SJCRH30 (cell line): ENCODE measurements at regions not wholly inside any gene's neighbourhood (a gene's known extent, or its start where the extent isn't known, plus 50 kb on each side); places are given as distances from the start of the nearest gene placed in this dataset.

Source experiments
- DNase-seq, 2 experiments: peaks; one replicate each; pipeline ENCODE4 v3.0.0-alpha.2; 2015 to 2020
- H3K27ac ChIP-seq: fragments of 250-450 bp; sonication (Bioruptor Pico); 2 replicates; pipeline ENCODE4 v1.5.1; 2020; ENCODE audit warnings: mild to moderate bottlenecking, moderate library complexity
- H3K27me3 ChIP-seq: fragments of 250-450 bp; sonication (Bioruptor Pico); 2 replicates; pipeline ENCODE4 v1.5.1; 2020; ENCODE audit warnings: mild to moderate bottlenecking, moderate library complexity
- H3K36me3 ChIP-seq: fragments of 250-450 bp; sonication (Bioruptor Pico); 2 replicates; pipeline ENCODE4 v1.5.1; 2020; ENCODE audit warnings: mild to moderate bottlenecking, moderate library complexity
- H3K4me1 ChIP-seq: fragments of 250-450 bp; sonication (Bioruptor Pico); 2 replicates; pipeline ENCODE4 v1.5.1; 2020; ENCODE audit warnings: mild to moderate bottlenecking, moderate library complexity
- H3K4me3 ChIP-seq: fragments of 250-450 bp; sonication (Bioruptor Pico); 2 replicates; pipeline ENCODE4 v1.5.1; 2020; ENCODE audit warnings: mild to moderate bottlenecking, moderate library complexity
- H3K9me3 ChIP-seq: fragments of 250-450 bp; sonication (Bioruptor Pico); replicated peaks from 2 replicates; pipeline ENCODE4 v1.5.1; 2020; ENCODE audit warnings: mild to moderate bottlenecking, moderate library complexity

DNA sequence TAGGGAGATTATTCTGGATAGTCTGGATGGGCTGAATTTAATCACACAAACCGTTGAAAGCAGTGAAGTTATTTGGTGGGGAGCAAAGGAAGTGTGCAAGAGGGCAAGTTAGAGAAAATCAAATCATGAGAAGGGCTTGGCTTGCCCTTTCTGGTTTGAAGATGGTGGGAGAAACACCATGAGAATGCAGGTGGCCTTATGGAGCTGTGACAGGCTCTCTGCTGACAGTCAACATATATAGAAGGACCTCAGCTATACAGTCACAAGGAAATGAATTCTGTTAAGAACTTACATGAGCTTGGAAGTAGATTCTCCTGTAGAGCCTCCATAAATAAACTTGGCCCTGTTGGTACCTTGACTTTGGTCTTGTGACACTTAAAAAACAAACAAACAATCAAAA, 72.3 kb downstream of the GMNC start:
- H3K4me1 ChIP-seq = no peaks in the 10 kb centered on the region
- DNase-seq = no peak
- H3K4me3 ChIP-seq = no peak overlapping the region

DNA sequence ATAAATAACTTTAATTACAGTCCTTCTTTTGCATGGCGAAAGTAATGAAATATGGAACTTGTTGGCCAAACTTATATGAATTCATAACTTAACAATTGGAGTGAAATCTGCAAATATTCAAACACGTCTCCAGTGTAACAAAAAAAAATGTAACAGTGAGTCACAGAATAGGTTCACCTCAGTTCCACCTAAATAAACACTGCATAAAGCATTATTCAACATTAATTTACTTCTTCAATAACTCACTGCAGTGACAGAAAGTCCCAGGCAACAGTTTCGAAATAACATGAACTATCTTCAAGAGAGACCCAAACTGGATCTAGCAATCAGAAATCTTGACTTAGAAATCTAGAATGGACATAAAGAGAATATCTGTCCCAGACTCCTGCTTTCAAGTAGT, 75.6 kb downstream of the GMNC start:
- no peak overlapping the region for H3K27ac ChIP-seq
- H3K36me3 ChIP-seq = no peaks in the 10 kb centered on the region
- no peak overlapping the region for H3K4me3 ChIP-seq
- no peaks in the 10 kb centered on the region for H3K9me3 ChIP-seq
- H3K4me1 ChIP-seq = no peaks in the 10 kb centered on the region
- DNase-seq = no peak
- no peaks in the 10 kb centered on the region for H3K27me3 ChIP-seq

More for the DNA sequence above, 72.3 kb downstream of the GMNC start:
- no peaks in the 10 kb centered on the region for H3K9me3 ChIP-seq
- no peaks in the 10 kb centered on the region for H3K27me3 ChIP-seq
- no peak overlapping the region for H3K27ac ChIP-seq
- H3K36me3 ChIP-seq = no peaks in the 10 kb centered on the region

DNA sequence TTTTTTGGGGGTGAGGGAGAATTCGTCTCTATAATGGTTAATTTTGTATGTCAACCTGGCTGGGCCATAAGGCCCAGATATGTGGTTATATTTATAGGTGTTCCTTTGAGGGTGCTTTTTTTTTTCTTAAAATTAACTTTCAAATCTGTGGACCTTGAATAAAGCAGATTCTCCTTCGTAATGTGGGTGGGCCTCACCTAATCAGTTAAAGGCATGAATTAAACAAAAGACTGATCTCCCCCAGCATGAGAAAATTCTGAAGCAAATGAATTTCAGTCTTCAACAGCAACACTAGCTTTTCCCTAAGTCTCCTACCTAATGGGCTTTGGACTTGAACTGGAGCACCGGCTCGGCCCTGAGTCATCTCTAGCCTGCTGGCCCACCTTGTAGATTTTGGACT, 77.4 kb downstream of the GMNC start:
- no peak for DNase-seq
- Histone ChIP-seq H3K27ac (no peak overlapping the region), H3K9me3 (no peaks in the 10 kb centered on the region), H3K27me3 (no peaks in the 10 kb centered on the region), H3K36me3 (no peaks in the 10 kb centered on the region), H3K4me3 (no peak overlapping the region), H3K4me1 (no peaks in the 10 kb centered on the region)

DNA sequence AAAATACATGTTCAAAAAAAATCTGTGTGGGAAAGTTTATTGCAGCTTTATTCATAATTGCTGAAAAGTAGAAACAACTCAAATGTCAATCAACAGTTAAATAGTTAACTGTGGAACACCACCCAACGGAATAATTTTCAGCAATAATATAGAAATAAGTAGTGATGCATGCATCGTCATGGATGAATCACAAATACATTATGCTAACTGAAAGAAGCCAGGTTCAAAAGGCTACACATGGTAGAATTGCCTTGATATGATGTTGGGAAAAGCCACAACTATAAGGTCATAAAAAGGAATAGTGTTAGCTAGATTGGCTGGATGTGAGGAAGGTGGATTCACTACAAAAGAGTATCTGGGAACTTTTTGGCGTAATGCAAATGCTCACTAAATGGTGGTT, 82.0 kb downstream of the GMNC start:
- Histone ChIP-seq H3K36me3 (no peaks in the 10 kb centered on the region), H3K9me3 (no peaks in the 10 kb centered on the region), H3K4me1 (no peaks in the 10 kb centered on the region), H3K27ac (no peak overlapping the region), H3K27me3 (no peaks in the 10 kb centered on the region), H3K4me3 (no peak overlapping the region)
- no peak for DNase-seq

DNA sequence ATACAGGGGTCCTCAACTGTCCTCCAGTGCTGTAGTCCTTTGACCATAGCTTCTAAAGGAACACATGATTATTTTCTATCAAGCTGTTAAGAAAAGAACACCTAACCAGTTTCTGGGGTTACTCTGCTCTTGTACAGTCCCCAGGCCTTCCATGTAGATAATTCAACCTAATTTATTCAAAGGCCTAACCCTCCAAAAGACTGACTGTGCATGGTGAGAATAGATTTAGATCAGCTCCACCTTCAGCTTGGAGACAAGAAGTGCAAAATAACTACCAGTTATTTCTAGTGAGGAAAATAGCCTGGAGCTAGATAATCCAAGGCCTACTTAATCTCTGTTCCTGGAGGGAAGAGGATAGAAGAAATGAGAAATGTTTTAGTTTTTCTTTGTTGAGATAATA, 87.9 kb downstream of the GMNC start:
- H3K4me3 ChIP-seq = no peak overlapping the region
- H3K36me3 ChIP-seq = no peaks in the 10 kb centered on the region
- no peak for DNase-seq
- no peaks in the 10 kb centered on the region for H3K9me3 ChIP-seq
- H3K4me1 ChIP-seq = no peaks in the 10 kb centered on the region
- no peak overlapping the region for H3K27ac ChIP-seq
- no peaks in the 10 kb centered on the region for H3K27me3 ChIP-seq

DNA sequence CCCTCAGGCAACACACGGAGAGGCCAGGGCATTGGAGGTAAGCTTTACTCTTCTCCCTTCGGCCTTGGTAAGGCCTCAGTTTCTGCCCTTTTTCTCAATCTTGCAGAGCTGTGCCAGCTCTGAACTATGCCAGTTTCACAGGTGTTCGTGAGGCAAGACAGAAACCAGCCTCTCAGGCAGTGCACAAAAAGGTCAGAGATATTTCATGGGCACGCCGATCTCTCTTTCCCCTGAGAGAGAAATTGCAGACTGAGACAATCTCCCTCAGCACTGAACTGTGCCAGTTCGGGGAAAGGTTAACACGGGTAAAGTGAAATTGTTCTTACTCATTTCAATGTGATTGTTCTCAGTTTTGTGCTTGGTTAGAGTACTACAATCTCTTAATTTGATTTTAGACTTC, 88.5 kb downstream of the GMNC start:
- no peak for DNase-seq
- H3K4me3 ChIP-seq = no peak overlapping the region
- no peaks in the 10 kb centered on the region for H3K27me3 ChIP-seq
- H3K27ac ChIP-seq = no peak overlapping the region
- no peaks in the 10 kb centered on the region for H3K36me3 ChIP-seq
- no peaks in the 10 kb centered on the region for H3K4me1 ChIP-seq
- H3K9me3 ChIP-seq = no peaks in the 10 kb centered on the region

DNA sequence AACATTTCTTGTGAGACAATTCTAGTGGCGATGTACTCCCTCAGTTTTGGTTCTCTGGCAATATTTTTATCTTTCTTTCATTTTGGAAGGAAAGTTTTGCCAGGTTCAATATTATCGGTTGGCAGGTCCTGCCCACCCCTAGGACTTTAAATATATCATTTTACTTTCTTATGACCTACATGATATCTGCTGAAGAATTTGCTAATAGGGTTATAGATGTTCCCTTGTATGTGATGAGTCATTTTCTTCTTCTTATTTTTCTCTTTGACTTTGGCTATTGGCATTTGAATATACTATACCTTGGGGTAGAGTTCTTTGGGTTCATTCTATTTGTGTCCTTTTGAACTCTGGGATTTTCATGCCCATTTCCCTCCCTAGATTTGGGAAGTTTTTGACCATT, 89.7 kb downstream of the GMNC start:
- no peaks in the 10 kb centered on the region for H3K27me3 ChIP-seq
- H3K36me3 ChIP-seq = no peaks in the 10 kb centered on the region
- no peak overlapping the region for H3K4me3 ChIP-seq
- no peak overlapping the region for H3K27ac ChIP-seq
- H3K4me1 ChIP-seq = no peaks in the 10 kb centered on the region
- H3K9me3 ChIP-seq = no peaks in the 10 kb centered on the region
- no peak for DNase-seq

DNA sequence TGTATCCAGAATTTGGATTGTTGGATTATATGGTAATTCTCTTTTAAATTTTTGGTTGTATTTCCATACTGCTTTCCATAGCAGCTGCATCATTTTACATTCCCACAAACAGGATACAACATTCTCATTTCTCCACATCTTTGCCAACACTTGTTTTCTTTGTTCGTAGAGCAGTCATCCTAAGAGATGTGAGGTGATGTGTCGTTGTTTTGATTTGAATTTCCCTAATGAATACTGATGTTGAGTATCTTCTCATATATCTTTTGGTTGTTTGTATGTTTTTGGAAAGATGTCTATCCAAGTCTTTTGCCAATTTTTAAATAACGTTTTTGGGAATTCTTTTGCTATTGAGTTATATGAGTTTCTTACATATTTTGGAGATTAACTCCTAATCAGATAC, 93.6 kb downstream of the GMNC start:
- H3K27ac ChIP-seq = no peak overlapping the region
- H3K4me1 ChIP-seq = no peaks in the 10 kb centered on the region
- H3K27me3 ChIP-seq = no peaks in the 10 kb centered on the region
- no peaks in the 10 kb centered on the region for H3K9me3 ChIP-seq
- no peak overlapping the region for H3K4me3 ChIP-seq
- no peaks in the 10 kb centered on the region for H3K36me3 ChIP-seq
- DNase-seq = no peak

DNA sequence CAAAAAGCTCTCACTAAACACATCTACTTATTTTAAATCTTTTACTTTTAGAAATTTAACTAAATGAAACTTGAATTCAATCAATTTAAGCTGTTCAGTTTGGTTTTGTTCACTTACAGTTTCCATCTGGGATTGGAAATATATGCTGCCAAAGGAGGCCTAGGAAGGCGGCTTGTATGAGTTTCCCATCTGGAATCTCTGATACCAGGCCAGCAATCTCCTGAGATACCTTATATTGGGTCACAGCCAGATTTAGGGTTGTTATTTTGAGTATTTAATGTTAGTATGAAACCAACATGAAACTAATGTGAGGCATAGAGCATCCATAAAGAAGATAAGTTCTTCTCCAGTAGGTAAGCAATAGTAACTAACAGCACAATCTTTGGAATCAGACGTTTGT, 94.6 kb downstream of the GMNC start:
- H3K9me3 ChIP-seq = no peaks in the 10 kb centered on the region
- no peak overlapping the region for H3K27ac ChIP-seq
- no peaks in the 10 kb centered on the region for H3K36me3 ChIP-seq
- DNase-seq = no peak
- H3K27me3 ChIP-seq = no peaks in the 10 kb centered on the region
- H3K4me1 ChIP-seq = no peaks in the 10 kb centered on the region
- H3K4me3 ChIP-seq = no peak overlapping the region

DNA sequence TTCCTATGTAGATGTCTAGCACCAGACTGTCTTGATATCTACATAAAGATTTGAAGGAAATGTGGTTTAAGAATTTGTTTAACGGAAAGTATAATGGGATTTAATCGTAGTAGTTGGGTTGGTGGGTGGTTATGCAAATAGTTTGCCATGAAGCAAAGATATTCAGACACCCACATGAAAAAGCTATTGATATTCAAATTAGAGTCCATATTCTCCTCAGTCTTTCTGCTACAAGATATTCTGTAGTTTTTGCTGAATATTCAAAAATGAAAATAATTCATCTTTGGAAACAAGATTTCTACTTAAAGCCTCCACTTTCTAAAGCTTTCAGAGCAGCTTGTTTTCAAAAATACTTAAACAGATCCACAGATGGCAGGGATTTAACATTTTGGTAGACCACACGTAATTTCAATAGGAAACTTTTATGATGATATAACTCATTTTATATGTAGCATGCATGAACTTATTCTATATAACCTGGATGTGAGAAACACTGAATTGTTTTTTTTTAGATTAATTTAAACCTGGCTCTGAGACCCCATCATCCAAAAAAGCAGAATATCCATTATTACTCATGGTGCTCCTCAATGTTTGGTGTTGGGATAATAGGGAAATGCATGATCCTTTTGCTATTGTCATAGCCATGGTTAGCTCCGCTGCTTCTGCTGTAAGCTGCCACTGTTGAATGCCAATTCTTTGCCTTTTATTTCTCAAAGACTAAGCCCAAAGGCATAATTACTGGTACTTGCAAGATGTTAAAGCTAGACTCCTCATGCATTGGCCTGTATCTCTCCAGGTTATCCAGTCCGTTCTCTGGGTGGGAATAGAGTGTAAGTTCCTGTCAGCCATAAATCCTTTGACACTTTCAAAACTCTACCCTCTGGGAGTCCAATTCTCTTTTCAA, 98.0 kb downstream of the GMNC start:
- no peaks in the 10 kb centered on the region for H3K36me3 ChIP-seq
- H3K9me3 ChIP-seq = no peaks in the 10 kb centered on the region
- H3K27ac ChIP-seq = no peak overlapping the region
- no peaks in the 10 kb centered on the region for H3K4me1 ChIP-seq
- DNase-seq = no peak
- H3K4me3 ChIP-seq = no peak overlapping the region
- no peaks in the 10 kb centered on the region for H3K27me3 ChIP-seq

DNA sequence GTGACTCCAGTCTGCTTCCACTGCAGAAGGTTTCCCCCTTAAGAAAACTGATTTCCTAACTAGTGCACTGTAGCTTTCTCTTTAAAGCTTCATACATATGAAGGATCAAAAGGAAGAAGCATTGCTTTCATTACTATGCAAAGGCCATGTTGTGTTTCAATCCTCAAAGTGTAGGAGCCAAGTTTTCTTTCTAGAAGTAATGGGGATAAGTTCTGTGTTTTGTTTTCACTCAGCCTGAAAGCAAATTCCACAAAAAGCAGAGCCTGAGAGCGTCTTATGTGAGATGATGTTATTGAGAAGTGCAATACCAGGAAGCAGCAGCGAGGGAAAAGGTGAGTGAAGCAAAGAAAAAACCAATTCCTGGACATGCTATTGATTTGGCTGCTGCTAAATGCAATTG, 99.7 kb downstream of the GMNC start:
- H3K27ac ChIP-seq = no peak overlapping the region
- no peaks in the 10 kb centered on the region for H3K9me3 ChIP-seq
- DNase-seq = no peak

DNA sequence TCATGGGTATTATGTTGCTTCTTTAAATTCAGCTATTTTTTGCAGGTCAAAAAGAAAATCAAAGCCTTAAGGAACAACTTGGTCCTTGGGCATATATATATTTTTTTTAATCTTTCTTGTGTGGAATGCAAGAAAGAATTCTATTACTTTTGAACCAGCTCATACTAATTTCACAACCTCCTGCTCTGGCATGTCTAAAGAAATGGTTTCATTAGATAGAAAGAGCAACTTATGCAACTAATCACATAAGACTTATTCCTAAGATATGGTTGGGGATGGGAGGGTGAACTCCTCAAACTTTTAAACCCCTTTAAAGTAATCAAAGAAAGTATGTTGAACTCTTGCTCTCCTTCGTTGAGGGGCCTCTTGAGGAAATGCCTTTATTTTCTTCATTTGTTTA, 114.9 kb downstream of the GMNC start:
- no peak overlapping the region for H3K4me3 ChIP-seq
- no peaks in the 10 kb centered on the region for H3K4me1 ChIP-seq
- no peak overlapping the region for H3K27ac ChIP-seq
- H3K36me3 ChIP-seq = no peaks in the 10 kb centered on the region
- no peak for DNase-seq
- no peaks in the 10 kb centered on the region for H3K27me3 ChIP-seq
- H3K9me3 ChIP-seq = no peaks in the 10 kb centered on the region

More for the DNA sequence above, 99.7 kb downstream of the GMNC start:
- H3K27me3 ChIP-seq = no peaks in the 10 kb centered on the region
- H3K4me1 ChIP-seq = no peaks in the 10 kb centered on the region
- H3K36me3 ChIP-seq = no peaks in the 10 kb centered on the region
- no peak overlapping the region for H3K4me3 ChIP-seq

DNA sequence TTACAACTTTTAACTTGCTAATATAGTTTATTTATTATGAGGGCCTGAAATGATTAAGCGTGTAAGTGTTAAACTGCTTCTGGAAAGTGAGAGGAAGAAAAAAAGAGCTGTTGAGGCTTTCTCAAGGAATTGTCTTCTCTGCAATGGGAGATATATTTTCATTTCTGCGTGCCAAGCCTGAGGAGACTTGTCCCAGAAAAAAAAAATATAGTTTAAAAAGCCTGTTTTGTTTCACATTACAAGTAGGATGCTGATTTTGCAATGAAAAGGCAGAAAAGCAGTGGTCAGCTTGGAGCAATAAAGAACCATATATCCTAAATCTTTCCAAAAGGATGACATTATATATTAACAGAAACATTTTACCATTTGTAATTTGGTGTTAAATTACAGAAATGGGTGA, 115.5 kb downstream of the GMNC start:
- no peak for DNase-seq
- no peak overlapping the region for H3K27ac ChIP-seq

DNA sequence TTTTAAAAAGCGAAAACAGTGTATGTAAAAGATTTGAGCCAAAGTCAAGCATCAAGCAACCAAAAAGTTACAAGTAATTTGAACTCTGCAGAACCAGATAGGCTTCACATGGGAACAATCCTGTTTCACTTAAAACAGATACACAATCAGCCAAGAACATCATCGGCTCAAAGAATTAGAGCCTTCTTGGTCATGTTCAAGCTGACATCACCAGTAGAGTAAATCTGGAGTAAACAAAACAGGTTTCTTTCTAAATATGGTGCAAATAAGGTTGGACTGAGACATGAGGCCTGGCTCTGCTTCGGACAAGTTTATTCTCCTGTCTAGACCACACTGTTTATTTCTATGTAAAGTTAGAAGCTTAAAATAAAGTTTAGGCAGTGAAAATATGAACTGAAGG, 116.0 kb downstream of the GMNC start:
- DNase-seq = no peak
- Histone ChIP-seq H3K27ac (no peak overlapping the region), H3K4me1 (no peaks in the 10 kb centered on the region), H3K27me3 (no peaks in the 10 kb centered on the region), H3K9me3 (no peaks in the 10 kb centered on the region), H3K36me3 (no peaks in the 10 kb centered on the region), H3K4me3 (no peak overlapping the region)

More for the DNA sequence above, 115.5 kb downstream of the GMNC start:
- Histone ChIP-seq H3K9me3 (no peaks in the 10 kb centered on the region), H3K27me3 (no peaks in the 10 kb centered on the region), H3K4me3 (no peak overlapping the region), H3K36me3 (no peaks in the 10 kb centered on the region), H3K4me1 (no peaks in the 10 kb centered on the region)

DNA sequence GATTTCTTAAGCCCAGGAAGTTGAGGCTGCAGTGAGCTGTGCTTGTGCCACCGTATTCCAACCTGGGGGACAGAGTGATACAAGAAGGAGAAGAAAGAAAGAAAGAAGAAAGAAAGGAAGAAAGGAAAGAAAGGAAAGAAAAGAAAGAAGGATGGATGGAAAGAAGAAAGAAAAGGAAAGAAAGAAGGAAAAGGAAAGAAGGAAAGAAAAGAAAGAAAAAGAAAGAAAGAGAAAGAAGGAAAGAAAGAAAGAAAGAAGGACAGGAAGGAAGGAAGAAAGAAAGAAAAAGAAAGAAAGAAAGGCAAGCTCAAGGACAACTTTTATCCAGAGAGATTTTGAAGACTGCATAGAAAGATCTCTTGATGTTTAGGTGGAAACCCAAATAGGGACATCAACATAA, 120.7 kb downstream of the GMNC start:
- Histone ChIP-seq H3K27me3 (no peaks in the 10 kb centered on the region), H3K36me3 (no peaks in the 10 kb centered on the region)
- no peak for DNase-seq

DNA sequence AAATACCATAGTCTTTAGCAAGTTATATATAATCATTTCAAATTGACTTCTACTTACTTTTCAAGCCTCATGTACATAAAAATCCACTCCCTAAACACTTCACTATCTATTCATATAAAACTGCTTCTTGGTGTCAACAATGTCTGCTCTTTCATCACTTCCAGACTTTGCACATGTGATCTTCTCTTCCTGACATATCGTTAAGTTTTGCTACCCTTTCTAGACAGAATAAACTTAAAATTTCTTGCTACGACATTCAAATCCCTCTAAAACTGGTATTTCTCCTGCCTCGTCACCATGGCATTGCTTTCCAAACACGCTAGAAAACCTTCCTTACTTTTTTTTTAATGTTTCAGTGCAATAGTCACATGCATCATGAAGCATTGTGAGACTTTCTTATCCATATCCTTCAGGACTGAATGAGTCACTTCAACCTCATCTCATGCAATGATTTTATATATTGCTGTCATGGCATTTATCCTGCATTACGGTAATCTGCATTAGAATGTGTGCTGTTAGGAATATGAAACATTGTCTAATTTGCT, 122.8 kb downstream of the GMNC start:
- H3K27ac ChIP-seq = no peak overlapping the region
- H3K4me1 ChIP-seq = no peaks in the 10 kb centered on the region
- no peak for DNase-seq
- no peak overlapping the region for H3K4me3 ChIP-seq
- no peaks in the 10 kb centered on the region for H3K27me3 ChIP-seq
- no peaks in the 10 kb centered on the region for H3K36me3 ChIP-seq
- H3K9me3 ChIP-seq = no peaks in the 10 kb centered on the region

More for the DNA sequence above, 120.7 kb downstream of the GMNC start:
- H3K4me3 ChIP-seq = no peak overlapping the region
- no peak overlapping the region for H3K27ac ChIP-seq
- no peaks in the 10 kb centered on the region for H3K4me1 ChIP-seq
- H3K9me3 ChIP-seq = no peaks in the 10 kb centered on the region
